Peyer's patch (tissue), 4 donors: ENCODE measurements at regions not wholly inside any gene's neighbourhood (a gene's known extent, or its start where the extent isn't known, plus 50 kb on each side); places are given as distances from the start of the nearest gene placed in this dataset.

ENCODE experiments used
- POLR2A ChIP-seq, 2 donors: fragments of 450-650 bp; IDR thresholded peaks; one replicate each; pipeline ENCODE4 v1.5.1; 2017; ENCODE audit warnings: antibody characterized with exemption in 2 of 2, mild to moderate bottlenecking in 2 of 2, moderate library complexity in 2 of 2
- TF ChIP-seq, protein P1 (sequence below), 6 experiments: fragments of 450-650 bp in 4 of 6; fragments of 200-600 bp in 2 of 6; sonication (generic) in 1 of 6; IDR thresholded peaks; one replicate each; pipeline ENCODE4 v1.5.1; 2017 to 2019; ENCODE audit warnings: antibody characterized with exemption in 6 of 6, mild to moderate bottlenecking in 3 of 6, moderate library complexity in 1 of 6

DNA sequence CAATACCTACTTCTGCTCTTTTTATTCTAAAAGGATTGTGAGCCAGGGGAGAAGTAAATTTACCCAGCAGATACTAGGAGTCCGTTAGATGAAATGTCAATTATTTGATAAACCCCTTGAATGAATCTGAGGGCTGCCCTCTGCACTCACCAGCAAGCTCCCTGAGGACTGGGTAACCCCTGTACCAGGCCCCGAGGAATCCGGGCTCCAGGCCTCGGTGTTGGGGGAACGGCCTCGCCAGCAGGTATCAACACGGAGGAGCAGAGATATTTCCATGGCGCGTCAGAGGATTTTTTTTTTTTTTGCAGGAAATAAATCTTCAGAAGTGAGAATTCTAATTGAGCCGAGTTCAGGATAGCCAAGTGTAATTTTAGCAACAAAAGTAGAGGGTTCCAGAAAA lies 1408.8 kb downstream of the BRD1 start:
- TF ChIP-seq, protein P1, sequence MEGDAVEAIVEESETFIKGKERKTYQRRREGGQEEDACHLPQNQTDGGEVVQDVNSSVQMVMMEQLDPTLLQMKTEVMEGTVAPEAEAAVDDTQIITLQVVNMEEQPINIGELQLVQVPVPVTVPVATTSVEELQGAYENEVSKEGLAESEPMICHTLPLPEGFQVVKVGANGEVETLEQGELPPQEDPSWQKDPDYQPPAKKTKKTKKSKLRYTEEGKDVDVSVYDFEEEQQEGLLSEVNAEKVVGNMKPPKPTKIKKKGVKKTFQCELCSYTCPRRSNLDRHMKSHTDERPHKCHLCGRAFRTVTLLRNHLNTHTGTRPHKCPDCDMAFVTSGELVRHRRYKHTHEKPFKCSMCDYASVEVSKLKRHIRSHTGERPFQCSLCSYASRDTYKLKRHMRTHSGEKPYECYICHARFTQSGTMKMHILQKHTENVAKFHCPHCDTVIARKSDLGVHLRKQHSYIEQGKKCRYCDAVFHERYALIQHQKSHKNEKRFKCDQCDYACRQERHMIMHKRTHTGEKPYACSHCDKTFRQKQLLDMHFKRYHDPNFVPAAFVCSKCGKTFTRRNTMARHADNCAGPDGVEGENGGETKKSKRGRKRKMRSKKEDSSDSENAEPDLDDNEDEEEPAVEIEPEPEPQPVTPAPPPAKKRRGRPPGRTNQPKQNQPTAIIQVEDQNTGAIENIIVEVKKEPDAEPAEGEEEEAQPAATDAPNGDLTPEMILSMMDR (IDR thresholded peaks at IDR 0.05): no peak
- TF ChIP-seq POLR2A (IDR thresholded peaks at IDR 0.05): no peak
